Lower leg skin (tissue), 3 donors: ENCODE measurements at regions not wholly inside any gene's neighbourhood (a gene's known extent, or its start where the extent isn't known, plus 50 kb on each side); places are given as distances from the start of the nearest gene placed in this dataset.

Experiments
- CTCF ChIP-seq, 3 donors: fragments of 450-650 bp; IDR thresholded peaks; one replicate each; pipeline ENCODE4 v1.5.1; 2016; ENCODE audit warnings: antibody characterized with exemption in 3 of 3, mild to moderate bottlenecking in 3 of 3, moderate library complexity in 2 of 3
- POLR2A ChIP-seq, 2 donors: fragments of 450-650 bp; IDR thresholded peaks; one replicate each; pipeline ENCODE4 v1.6.1; 2016 to 2017; ENCODE audit warnings: antibody characterized with exemption in 2 of 2, mild to moderate bottlenecking in 1 of 2, moderate library complexity in 1 of 2

- TF ChIP-seq CTCF (IDR thresholded peaks at IDR 0.05) (no peak), POLR2A (IDR thresholded peaks at IDR 0.05) (no peak)
Measured at GRCh38 chr12:39173726-39174125, 268.3 kb upstream of the CPNE8 start.
